ENCODE measurements at regions not wholly inside any gene's neighbourhood (a gene's known extent, or its start where the extent isn't known, plus 50 kb on each side); places are given as distances from the start of the nearest gene placed in this dataset.

- DNase-seq (ENCODE audit: low read depth in 2 of 2) = peak; percentile 32 to 36
- no peak for TF ChIP-seq CTCF (IDR thresholded peaks at IDR 0.05; ENCODE audit: low read depth, low read length)
- no peak overlapping the region for H3K4me3 ChIP-seq (replicated peaks in 1 of 2; ENCODE audit: low read depth in 2 of 2, low read length in 2 of 2)
Observed at GRCh38 chr14:51780741-51781140, 79.7 kb upstream of the GNG2 start.

GRCh38 chr14:51781381-51781780 is 79.0 kb upstream of the GNG2 start:
- H3K4me3 ChIP-seq (replicated peaks in 1 of 2; ENCODE audit: low read depth in 2 of 2, low read length in 2 of 2) = no peak overlapping the region
- DNase-seq (ENCODE audit: low read depth in 2 of 2) = no peak
- no peak for TF ChIP-seq CTCF (IDR thresholded peaks at IDR 0.05; ENCODE audit: low read depth, low read length)

- DNase-seq (ENCODE audit: low read depth in 2 of 2) = no peak
- TF ChIP-seq CTCF (IDR thresholded peaks at IDR 0.05; ENCODE audit: low read depth, low read length) = no peak
- H3K4me3 ChIP-seq (replicated peaks in 1 of 2; ENCODE audit: low read depth in 2 of 2, low read length in 2 of 2) = no peak overlapping the region
Observed at GRCh38 chr14:51782435-51782834, 78.0 kb upstream of the GNG2 start.

- no peak overlapping the region for H3K4me3 ChIP-seq (replicated peaks in 1 of 2; ENCODE audit: low read depth in 2 of 2, low read length in 2 of 2)
- no peak for TF ChIP-seq CTCF (IDR thresholded peaks at IDR 0.05; ENCODE audit: low read depth, low read length)
- DNase-seq (ENCODE audit: low read depth in 2 of 2) = peak; percentile 66 to 82
Observed at GRCh38 chr14:51783765-51784164, 76.6 kb upstream of the GNG2 start.

GRCh38 chr14:51784466-51784865 is 75.9 kb upstream of the GNG2 start:
- H3K4me3 ChIP-seq (replicated peaks in 1 of 2; ENCODE audit: low read depth in 2 of 2, low read length in 2 of 2) = no peak overlapping the region
- TF ChIP-seq CTCF (IDR thresholded peaks at IDR 0.05; ENCODE audit: low read depth, low read length) = no peak
- no peak for DNase-seq (ENCODE audit: low read depth in 2 of 2)

GRCh38 chr14:51786227-51786626 is 74.2 kb upstream of the GNG2 start:
- no peak overlapping the region for H3K4me3 ChIP-seq (replicated peaks in 1 of 2; ENCODE audit: low read depth in 2 of 2, low read length in 2 of 2)
- DNase-seq (ENCODE audit: low read depth in 2 of 2) = no peak
- TF ChIP-seq CTCF (IDR thresholded peaks at IDR 0.05; ENCODE audit: low read depth, low read length) = no peak

- no peak for DNase-seq (ENCODE audit: low read depth in 2 of 2)
- no peak overlapping the region for H3K4me3 ChIP-seq (replicated peaks in 1 of 2; ENCODE audit: low read depth in 2 of 2, low read length in 2 of 2)
- no peak for TF ChIP-seq CTCF (IDR thresholded peaks at IDR 0.05; ENCODE audit: low read depth, low read length)
Observed at GRCh38 chr14:51787352-51787751, 73.1 kb upstream of the GNG2 start.

All from cardiac fibroblast (primary cell).